ENCODE measurements at regions not wholly inside any gene's neighbourhood (a gene's known extent, or its start where the extent isn't known, plus 50 kb on each side); places are given as distances from the start of the nearest gene placed in this dataset.

GRCh38 chr5:120954255-120954654 is 490.2 kb downstream of the PRR16 start:
- no peak for TF ChIP-seq CTCF (IDR thresholded peaks at IDR 0.05)
- no peak overlapping the region for H3K27ac ChIP-seq
- H3K4me3 ChIP-seq: no peak overlapping the region
- no peak for DNase-seq (ENCODE audit: low spot score)

GRCh38 chr5:120955795-120956194 is 491.7 kb downstream of the PRR16 start:
- TF ChIP-seq CTCF (IDR thresholded peaks at IDR 0.05): no peak
- H3K4me3 ChIP-seq: no peak overlapping the region
- DNase-seq (ENCODE audit: low spot score): no peak
- no peak overlapping the region for H3K27ac ChIP-seq

- no peak overlapping the region for H3K27ac ChIP-seq
- DNase-seq (ENCODE audit: low spot score): no peak
- no peak for TF ChIP-seq CTCF (IDR thresholded peaks at IDR 0.05)
- no peak overlapping the region for H3K4me3 ChIP-seq
Observed at GRCh38 chr5:120958877-120959485, 494.9 kb downstream of the PRR16 start.

- no peak overlapping the region for H3K4me3 ChIP-seq
- DNase-seq (ENCODE audit: low spot score): no peak
- no peak for TF ChIP-seq CTCF (IDR thresholded peaks at IDR 0.05)
- H3K27ac ChIP-seq: no peak overlapping the region
Observed at GRCh38 chr5:120960510-120960909, 496.4 kb downstream of the PRR16 start.

- no peak overlapping the region for H3K4me3 ChIP-seq
- no peak for DNase-seq (ENCODE audit: low spot score)
- H3K27ac ChIP-seq: no peak overlapping the region
- no peak for TF ChIP-seq CTCF (IDR thresholded peaks at IDR 0.05)
Observed at GRCh38 chr5:120967366-120967765, 503.3 kb downstream of the PRR16 start.

GRCh38 chr5:120974690-120975089 is 510.6 kb downstream of the PRR16 start:
- DNase-seq (ENCODE audit: low spot score): no peak
- Histone ChIP-seq H3K27ac (no peak overlapping the region), H3K4me3 (no peak overlapping the region)
- no peak for TF ChIP-seq CTCF (IDR thresholded peaks at IDR 0.05)

- H3K4me3 ChIP-seq: no peak overlapping the region
- no peak for TF ChIP-seq CTCF (IDR thresholded peaks at IDR 0.05)
- no peak overlapping the region for H3K27ac ChIP-seq
- DNase-seq (ENCODE audit: low spot score): no peak
Observed at GRCh38 chr5:120982351-120982750, 518.3 kb downstream of the PRR16 start.
